OCI-LY1 (cell line): ENCODE measurements at regions not wholly inside any gene's neighbourhood (a gene's known extent, or its start where the extent isn't known, plus 50 kb on each side); places are given as distances from the start of the nearest gene placed in this dataset.

ENCODE experiments used
- H2AFZ ChIP-seq: fragments of 200-600 bp; sonication (generic), shearing (Covaris generic); 2 replicates; pipeline ENCODE4 v1.6.0; 2014; ENCODE audit warnings: antibody characterized with exemption, mild to moderate bottlenecking, low read length
- H3F3A ChIP-seq: fragments of 200-600 bp; sonication (generic), shearing (Covaris generic); 2 replicates; pipeline ENCODE4 v1.6.0; 2014; ENCODE audit warnings: mild to moderate bottlenecking, antibody characterized with exemption, low read length, moderate library complexity; ENCODE audit not compliant: insufficient read depth
- H3K27ac ChIP-seq: fragments of 200-600 bp; sonication (generic); 2 replicates; pipeline ENCODE4 v1.5.1; 2014; ENCODE audit warnings: low read length, mixed run types, mild to moderate bottlenecking, low read depth; ENCODE audit not compliant: poor library complexity, severe bottlenecking
- H3K27me3 ChIP-seq: fragments of 200-600 bp; sonication (generic); 2 replicates; pipeline ENCODE4 v1.6.0; 2014; ENCODE audit warnings: antibody characterized with exemption, mild to moderate bottlenecking, low read length, moderate library complexity; ENCODE audit not compliant: insufficient read depth
- H3K36me3 ChIP-seq: fragments of 200-600 bp; sonication (generic); 2 replicates; pipeline ENCODE4 v1.6.1; 2014; ENCODE audit warnings: mild to moderate bottlenecking, antibody characterized with exemption, low read length, moderate library complexity, mixed read lengths; ENCODE audit not compliant: insufficient read depth
- H3K4me1 ChIP-seq: fragments of 200-600 bp; sonication (generic); 2 replicates; pipeline ENCODE4 v1.5.1; 2014; ENCODE audit warnings: mild to moderate bottlenecking, low read length, moderate library complexity; ENCODE audit not compliant: insufficient read depth, severe bottlenecking
- H3K4me2 ChIP-seq: fragments of 200-600 bp; sonication (generic), shearing (Covaris generic); 2 replicates; pipeline ENCODE4 v1.6.1; 2014; ENCODE audit warnings: low read length
- H3K4me3 ChIP-seq: fragments of 200-600 bp; sonication (generic); 2 replicates; pipeline ENCODE4 v1.5.1; 2014; ENCODE audit warnings: low read length, low read depth, mild to moderate bottlenecking, mixed read lengths; ENCODE audit not compliant: poor library complexity, severe bottlenecking
- H3K79me2 ChIP-seq: fragments of 200-600 bp; shearing (Covaris generic); 2 replicates; pipeline ENCODE4 v1.6.1; 2016; ENCODE audit warnings: mixed run types, low read length, mixed read lengths; ENCODE audit not compliant: insufficient read depth
- H3K9ac ChIP-seq: fragments of 200-600 bp; sonication (generic), shearing (Covaris generic); 2 replicates; pipeline ENCODE4 v1.6.1; 2014; ENCODE audit warnings: mild to moderate bottlenecking, low read length, mixed read lengths
- H3K9me2 ChIP-seq: fragments of 200-600 bp; sonication (generic), shearing (Covaris generic); 2 replicates; pipeline ENCODE4 v1.6.1; 2014; ENCODE audit warnings: low read depth, mild to moderate bottlenecking, low read length, mixed read lengths
- H3K9me3 ChIP-seq: fragments of 200-600 bp; shearing (Covaris generic); 2 replicates; pipeline ENCODE4 v1.6.1; 2014; ENCODE audit warnings: low read length, mixed read lengths
- H4K20me1 ChIP-seq: fragments of 200-600 bp; sonication (generic), shearing (Covaris generic); 2 replicates; pipeline ENCODE4 v1.6.0; 2016; ENCODE audit warnings: mild to moderate bottlenecking, low read length; ENCODE audit not compliant: insufficient read depth
- EZH2 ChIP-seq: fragments of 200-600 bp; sonication (generic), shearing (Covaris generic); IDR thresholded peaks from 2 replicates; pipeline ENCODE4 v1.8.0; 2017; ENCODE audit warnings: borderline replicate concordance, mixed run types, mild to moderate bottlenecking, antibody characterized with exemption, low read length, moderate library complexity, mixed read lengths
- TF ChIP-seq, protein P1 (sequence below): fragments of 200-600 bp; sonication (generic), shearing (Covaris generic); IDR thresholded peaks from 2 replicates; pipeline ENCODE4 v1.5.1; 2017; ENCODE audit warnings: mild to moderate bottlenecking, antibody characterized with exemption, low read length, moderate library complexity, mixed read lengths

DNA sequence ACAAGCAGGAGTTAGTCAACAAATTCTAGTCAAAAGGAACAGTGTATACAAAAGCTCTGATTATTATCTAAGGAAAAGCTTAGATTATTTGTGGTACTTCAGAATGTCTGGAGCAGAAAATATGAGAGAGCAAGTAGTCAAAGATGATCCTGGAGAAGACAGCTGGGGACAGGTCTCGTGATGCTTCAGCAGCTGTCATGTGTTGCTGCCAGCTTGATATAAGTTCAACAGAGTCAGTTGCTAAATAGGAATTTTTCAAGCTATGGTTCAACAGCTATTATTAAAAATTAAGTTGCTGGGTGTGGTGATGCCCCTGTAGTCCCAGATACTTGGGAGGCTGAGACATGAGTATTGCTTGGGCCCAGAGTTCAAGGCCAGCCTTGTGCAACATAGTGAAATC is 240.0 kb upstream of the RHOBTB1 start:
- Histone ChIP-seq H3K79me2 (no peaks in the 10 kb centered on the region), H3K4me3 (no peak overlapping the region), H3K9me2 (no peaks in the 10 kb centered on the region), H3K9ac (no peak overlapping the region), H3K4me1 (no peaks in the 10 kb centered on the region), H3K9me3 (no peaks in the 10 kb centered on the region), H2AFZ (no peak overlapping the region), H3K36me3 (no peaks in the 10 kb centered on the region), H3K4me2 (no peak overlapping the region), H3F3A (no peaks in the 10 kb centered on the region), H3K27me3 (no peaks in the 10 kb centered on the region), H3K27ac (no peak overlapping the region), H4K20me1 (no peaks in the 10 kb centered on the region)
- no peak for TF ChIP-seq EZH2
- TF ChIP-seq, protein P1, sequence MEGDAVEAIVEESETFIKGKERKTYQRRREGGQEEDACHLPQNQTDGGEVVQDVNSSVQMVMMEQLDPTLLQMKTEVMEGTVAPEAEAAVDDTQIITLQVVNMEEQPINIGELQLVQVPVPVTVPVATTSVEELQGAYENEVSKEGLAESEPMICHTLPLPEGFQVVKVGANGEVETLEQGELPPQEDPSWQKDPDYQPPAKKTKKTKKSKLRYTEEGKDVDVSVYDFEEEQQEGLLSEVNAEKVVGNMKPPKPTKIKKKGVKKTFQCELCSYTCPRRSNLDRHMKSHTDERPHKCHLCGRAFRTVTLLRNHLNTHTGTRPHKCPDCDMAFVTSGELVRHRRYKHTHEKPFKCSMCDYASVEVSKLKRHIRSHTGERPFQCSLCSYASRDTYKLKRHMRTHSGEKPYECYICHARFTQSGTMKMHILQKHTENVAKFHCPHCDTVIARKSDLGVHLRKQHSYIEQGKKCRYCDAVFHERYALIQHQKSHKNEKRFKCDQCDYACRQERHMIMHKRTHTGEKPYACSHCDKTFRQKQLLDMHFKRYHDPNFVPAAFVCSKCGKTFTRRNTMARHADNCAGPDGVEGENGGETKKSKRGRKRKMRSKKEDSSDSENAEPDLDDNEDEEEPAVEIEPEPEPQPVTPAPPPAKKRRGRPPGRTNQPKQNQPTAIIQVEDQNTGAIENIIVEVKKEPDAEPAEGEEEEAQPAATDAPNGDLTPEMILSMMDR = no peak

DNA sequence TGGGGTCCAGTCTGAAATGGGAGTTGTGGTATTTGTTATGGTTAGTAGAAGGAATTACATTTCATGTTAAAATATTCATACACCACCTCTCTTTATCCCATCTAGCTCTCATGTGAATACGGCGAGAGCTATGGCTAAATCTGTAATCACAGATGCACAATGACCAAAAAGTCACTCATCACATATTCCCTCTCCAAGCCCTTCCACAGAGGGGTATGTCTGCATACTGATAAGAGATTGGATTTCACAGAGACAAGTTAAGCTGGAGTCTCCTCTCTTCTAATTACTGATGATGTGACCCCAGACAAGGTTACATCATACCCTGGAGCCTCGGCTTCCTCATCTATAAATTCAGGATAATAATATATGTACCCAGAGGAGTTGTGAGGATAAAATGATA is 237.8 kb upstream of the RHOBTB1 start:
- H3K36me3 ChIP-seq = no peaks in the 10 kb centered on the region
- H3K9me3 ChIP-seq = no peaks in the 10 kb centered on the region
- H3K4me1 ChIP-seq = no peaks in the 10 kb centered on the region
- H3K4me2 ChIP-seq = no peak overlapping the region
- H2AFZ ChIP-seq = no peak overlapping the region
- H3K9ac ChIP-seq = no peak overlapping the region
- no peaks in the 10 kb centered on the region for H4K20me1 ChIP-seq
- H3K4me3 ChIP-seq = no peak overlapping the region
- no peak for TF ChIP-seq EZH2
- TF ChIP-seq, protein P1 = no peak
- no peaks in the 10 kb centered on the region for H3K9me2 ChIP-seq
- H3K27ac ChIP-seq = no peak overlapping the region
- H3K27me3 ChIP-seq = no peaks in the 10 kb centered on the region
- H3K79me2 ChIP-seq = no peaks in the 10 kb centered on the region
- no peaks in the 10 kb centered on the region for H3F3A ChIP-seq

DNA sequence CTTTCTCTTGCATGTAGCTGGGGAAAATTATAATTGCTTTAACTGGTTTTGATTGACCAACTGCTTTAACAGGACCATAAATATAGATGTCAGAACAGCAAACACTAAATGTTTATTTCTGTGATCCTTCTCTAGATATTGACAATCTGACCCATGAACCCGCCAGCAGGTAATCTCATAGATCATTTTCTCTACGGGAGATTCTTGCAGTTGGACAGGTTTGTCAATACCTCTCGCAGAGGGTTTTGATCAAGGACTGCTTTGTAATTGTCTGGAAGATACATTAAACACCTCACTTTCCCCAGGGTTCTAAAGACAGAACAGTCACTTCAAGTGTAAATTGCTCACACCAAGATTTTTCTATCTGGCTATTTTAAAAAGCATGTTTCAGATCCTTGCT is 235.8 kb upstream of the RHOBTB1 start:
- H3K9me3 ChIP-seq = no peaks in the 10 kb centered on the region
- H3K4me2 ChIP-seq = no peak overlapping the region
- H3F3A ChIP-seq = no peaks in the 10 kb centered on the region
- H2AFZ ChIP-seq = no peak overlapping the region
- H3K4me3 ChIP-seq = no peak overlapping the region
- no peak overlapping the region for H3K27ac ChIP-seq
- H4K20me1 ChIP-seq = no peaks in the 10 kb centered on the region
- no peaks in the 10 kb centered on the region for H3K79me2 ChIP-seq
- no peaks in the 10 kb centered on the region for H3K36me3 ChIP-seq
- TF ChIP-seq, protein P1 = no peak
- TF ChIP-seq EZH2 = no peak
- H3K9me2 ChIP-seq = no peaks in the 10 kb centered on the region
- no peak overlapping the region for H3K9ac ChIP-seq
- no peaks in the 10 kb centered on the region for H3K4me1 ChIP-seq
- H3K27me3 ChIP-seq = no peaks in the 10 kb centered on the region
